ENCODE measurements at regions not wholly inside any gene's neighbourhood (a gene's known extent, or its start where the extent isn't known, plus 50 kb on each side); places are given as distances from the start of the nearest gene placed in this dataset.
A peak's percentile ranks its signal among the peaks of the same experiment; 100 is the strongest.

DNA sequence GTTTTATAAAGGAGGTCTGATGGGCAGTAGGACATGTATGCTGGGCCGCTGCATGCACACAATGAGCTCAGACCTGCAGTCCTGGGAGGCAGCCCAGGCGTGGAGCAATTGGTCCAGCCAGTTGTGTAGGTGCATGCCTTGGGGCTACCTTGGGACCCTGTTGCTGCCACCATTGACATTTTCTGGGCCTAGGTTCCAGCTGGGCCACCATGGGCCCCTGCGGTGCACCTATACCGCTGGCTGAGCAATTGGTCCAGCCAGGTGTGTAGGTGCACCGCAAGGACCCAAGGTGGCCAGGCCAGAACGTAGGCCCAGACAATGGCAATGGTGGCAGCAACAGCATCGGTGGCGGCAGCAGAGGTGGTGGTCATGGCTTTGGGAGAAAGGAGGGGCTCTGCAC lies 143.9 kb downstream of the PXDC1 start:
- H3K9ac ChIP-seq (ENCODE audit: low read depth, low read length), result no peak overlapping the region
- H3K4me2 ChIP-seq (ENCODE audit: low read length), result no peak overlapping the region
- H3K4me1 ChIP-seq (ENCODE audit: control insufficient read depth, insufficient read depth, low read length), result peaks cover 14% of the 10 kb centered on the region
- peaks cover 7% of the 10 kb centered on the region for H3K27me3 ChIP-seq (ENCODE audit: control insufficient read depth, insufficient read depth, low read length)
- no peak overlapping the region for H3K4me3 ChIP-seq (ENCODE audit: low read length)
- no peaks in the 10 kb centered on the region for H3K9me3 ChIP-seq (replicated peaks; ENCODE audit: low read length)
- no peaks in the 10 kb centered on the region for H3K36me3 ChIP-seq (ENCODE audit: insufficient read depth, low read length)

DNA sequence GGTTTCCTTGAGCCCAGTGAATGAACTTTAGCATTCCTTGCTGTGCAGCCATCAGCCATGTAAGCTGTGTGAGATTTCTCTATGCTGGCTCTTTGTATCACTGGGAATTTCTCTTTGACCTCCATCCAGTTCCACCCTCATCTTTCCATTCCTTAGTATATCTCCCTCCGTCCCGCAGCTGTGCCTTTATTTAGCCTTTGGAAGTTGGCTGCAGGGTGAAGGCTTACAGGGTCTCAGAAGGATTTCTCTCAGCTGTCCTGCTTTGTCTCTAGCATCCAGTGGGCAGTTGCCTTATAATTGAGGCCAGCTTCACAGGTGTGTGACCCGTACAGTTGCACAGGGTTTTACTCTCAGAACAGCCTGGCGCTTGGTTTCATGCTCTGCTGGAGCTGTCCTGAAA lies 144.3 kb downstream of the PXDC1 start:
- H3K36me3 ChIP-seq (ENCODE audit: insufficient read depth, low read length), result no peaks in the 10 kb centered on the region
- H3K9me3 ChIP-seq (replicated peaks; ENCODE audit: low read length), result peaks cover 4% of the 10 kb centered on the region
- H3K4me1 ChIP-seq (ENCODE audit: control insufficient read depth, insufficient read depth, low read length), result peaks cover 10% of the 10 kb centered on the region
- H3K9ac ChIP-seq (ENCODE audit: low read depth, low read length), result no peak overlapping the region
- H3K27me3 ChIP-seq (ENCODE audit: control insufficient read depth, insufficient read depth, low read length), result peaks cover 7% of the 10 kb centered on the region
- H3K4me2 ChIP-seq (ENCODE audit: low read length), result no peak overlapping the region
- H3K4me3 ChIP-seq (ENCODE audit: low read length), result no peak overlapping the region

DNA sequence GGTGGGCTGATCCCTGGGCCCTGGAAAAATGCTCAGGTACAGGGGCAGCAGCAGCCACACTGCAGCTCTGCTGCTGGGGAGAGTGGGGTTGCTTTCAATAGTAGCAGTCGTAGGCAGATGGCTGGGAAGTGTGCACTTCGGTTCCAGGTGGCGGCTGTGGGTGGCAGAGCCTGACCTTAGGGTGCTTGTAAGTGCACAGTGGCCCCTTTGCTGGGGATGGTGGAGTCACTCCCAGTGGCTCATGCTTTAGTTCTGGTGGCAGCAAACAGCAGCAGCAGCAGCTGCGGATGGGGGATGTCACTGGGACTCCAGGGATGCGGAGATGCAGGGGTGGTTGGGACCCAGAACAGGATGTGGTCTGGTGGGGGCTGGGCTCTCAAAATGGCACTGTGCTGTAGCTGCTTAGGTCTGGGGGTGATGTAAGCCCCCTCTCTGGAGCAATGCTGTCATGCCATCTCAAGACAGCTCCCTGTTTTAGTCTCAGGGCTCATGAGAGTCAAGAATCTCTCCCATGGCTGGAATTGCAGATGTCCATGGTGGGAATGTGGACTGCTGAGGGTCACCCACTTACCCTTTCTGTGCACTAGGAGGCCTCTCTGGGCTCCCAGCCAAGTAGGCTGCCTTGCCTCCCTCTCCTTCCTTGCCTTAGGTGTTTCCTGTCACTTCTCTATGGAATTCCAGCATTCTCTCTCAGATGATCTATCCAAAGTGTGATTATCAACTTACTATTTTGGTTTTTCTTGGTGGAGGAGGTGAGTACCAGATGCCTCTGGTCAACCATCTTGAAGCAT lies 146.7 kb upstream of the SLC22A23 start:
- H3K9ac ChIP-seq (ENCODE audit: low read depth, low read length), result no peak overlapping the region

DNA sequence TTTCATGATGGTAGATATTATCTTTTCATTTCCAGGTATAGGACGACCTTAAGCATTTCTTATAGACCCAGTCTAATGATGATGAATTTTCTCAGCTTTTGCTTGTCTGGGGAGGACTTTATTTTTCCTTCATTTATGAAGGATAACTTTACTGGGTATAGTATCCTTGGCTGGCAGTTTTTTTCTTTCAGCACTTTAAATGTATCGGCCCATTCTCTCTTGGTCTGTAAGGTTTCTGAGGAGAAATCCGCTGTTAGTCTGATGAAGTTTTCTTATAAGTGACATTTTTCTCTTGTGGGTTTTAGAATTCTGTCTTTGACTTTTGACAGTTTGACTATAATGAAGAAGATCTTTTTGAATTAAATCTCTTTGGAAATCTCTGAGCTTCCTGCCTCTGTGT lies 144.7 kb upstream of the SLC22A23 start:
- Histone ChIP-seq H3K36me3 (ENCODE audit: insufficient read depth, low read length) (no peaks in the 10 kb centered on the region), H3K4me3 (ENCODE audit: low read length) (no peak overlapping the region), H3K9ac (ENCODE audit: low read depth, low read length) (no peak overlapping the region), H3K9me3 (replicated peaks; ENCODE audit: low read length) (peaks cover 4% of the 10 kb centered on the region), H3K4me1 (ENCODE audit: control insufficient read depth, insufficient read depth, low read length) (no peaks in the 10 kb centered on the region), H3K4me2 (ENCODE audit: low read length) (no peak overlapping the region), H3K27me3 (ENCODE audit: control insufficient read depth, insufficient read depth, low read length) (peaks cover 8% of the 10 kb centered on the region)

More for the DNA sequence above, 146.7 kb upstream of the SLC22A23 start:
- H3K36me3 ChIP-seq (ENCODE audit: insufficient read depth, low read length), result no peaks in the 10 kb centered on the region
- no peaks in the 10 kb centered on the region for H3K4me1 ChIP-seq (ENCODE audit: control insufficient read depth, insufficient read depth, low read length)
- no peak overlapping the region for H3K4me3 ChIP-seq (ENCODE audit: low read length)
- no peak overlapping the region for H3K4me2 ChIP-seq (ENCODE audit: low read length)
- peaks cover 5% of the 10 kb centered on the region for H3K27me3 ChIP-seq (ENCODE audit: control insufficient read depth, insufficient read depth, low read length)
- H3K9me3 ChIP-seq (replicated peaks; ENCODE audit: low read length), result peaks cover 4% of the 10 kb centered on the region

DNA sequence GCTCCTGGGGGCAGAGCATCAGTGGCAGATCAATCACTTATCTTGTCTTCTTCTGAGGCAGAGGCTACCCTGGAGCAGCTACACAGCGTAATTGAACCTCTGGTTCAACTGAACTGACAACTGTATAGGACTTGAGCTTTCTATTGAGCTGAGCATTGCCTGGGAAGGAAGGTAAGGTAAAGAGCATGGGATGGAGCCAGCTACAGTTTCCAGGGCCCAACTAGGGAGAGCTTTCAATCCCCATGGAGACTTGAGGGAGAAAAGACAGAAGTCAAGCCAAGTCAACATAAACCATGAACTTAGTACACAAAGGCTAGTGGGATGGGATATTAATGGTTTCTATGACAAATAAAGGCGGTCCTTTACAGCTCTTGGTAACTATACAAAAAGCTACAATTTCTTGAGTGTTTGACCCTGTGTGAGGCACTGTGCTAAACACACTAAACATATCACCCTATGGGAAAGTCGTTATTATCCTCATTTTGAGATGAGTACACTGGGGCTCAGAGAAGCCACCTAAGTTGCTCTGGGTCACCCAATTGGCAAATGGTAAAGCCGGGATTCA lies 140.7 kb upstream of the SLC22A23 start:
- H3K4me1 ChIP-seq (ENCODE audit: control insufficient read depth, insufficient read depth, low read length), result peaks cover 8% of the 10 kb centered on the region
- H3K36me3 ChIP-seq (ENCODE audit: insufficient read depth, low read length), result no peaks in the 10 kb centered on the region
- H3K9me3 ChIP-seq (replicated peaks; ENCODE audit: low read length), result peaks cover 4% of the 10 kb centered on the region
- H3K4me2 ChIP-seq (ENCODE audit: low read length), result no peak overlapping the region
- H3K4me3 ChIP-seq (ENCODE audit: low read length), result no peak overlapping the region
- peaks cover 3% of the 10 kb centered on the region for H3K27me3 ChIP-seq (ENCODE audit: control insufficient read depth, insufficient read depth, low read length)
- H3K9ac ChIP-seq (ENCODE audit: low read depth, low read length), result no peak overlapping the region

DNA sequence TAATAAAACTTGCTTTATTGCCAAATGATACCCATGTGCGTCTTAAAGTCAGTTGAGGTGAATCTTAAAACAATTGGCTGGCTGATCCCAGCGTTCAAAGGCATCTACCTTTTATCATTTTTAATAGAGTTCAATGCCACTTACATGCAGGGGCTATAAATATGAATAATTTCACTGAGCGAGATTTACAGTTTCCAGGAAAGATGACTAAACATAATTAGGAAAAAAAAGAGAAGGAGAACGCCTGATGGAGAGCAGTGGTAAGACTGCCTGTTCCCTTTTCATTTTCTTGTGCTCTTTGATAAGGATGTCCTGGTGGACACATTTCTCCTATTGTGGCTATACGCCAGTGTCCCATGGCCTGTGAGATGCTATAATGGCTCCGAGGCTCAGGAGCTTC lies 139.9 kb upstream of the SLC22A23 start:
- H3K4me3 ChIP-seq (ENCODE audit: low read length), result no peak overlapping the region
- H3K36me3 ChIP-seq (ENCODE audit: insufficient read depth, low read length), result no peaks in the 10 kb centered on the region
- no peak overlapping the region for H3K4me2 ChIP-seq (ENCODE audit: low read length)
- peaks cover 3% of the 10 kb centered on the region for H3K27me3 ChIP-seq (ENCODE audit: control insufficient read depth, insufficient read depth, low read length)
- no peaks in the 10 kb centered on the region for H3K9me3 ChIP-seq (replicated peaks; ENCODE audit: low read length)
- H3K9ac ChIP-seq (ENCODE audit: low read depth, low read length), result no peak overlapping the region
- H3K4me1 ChIP-seq (ENCODE audit: control insufficient read depth, insufficient read depth, low read length), result peaks cover 14% of the 10 kb centered on the region

DNA sequence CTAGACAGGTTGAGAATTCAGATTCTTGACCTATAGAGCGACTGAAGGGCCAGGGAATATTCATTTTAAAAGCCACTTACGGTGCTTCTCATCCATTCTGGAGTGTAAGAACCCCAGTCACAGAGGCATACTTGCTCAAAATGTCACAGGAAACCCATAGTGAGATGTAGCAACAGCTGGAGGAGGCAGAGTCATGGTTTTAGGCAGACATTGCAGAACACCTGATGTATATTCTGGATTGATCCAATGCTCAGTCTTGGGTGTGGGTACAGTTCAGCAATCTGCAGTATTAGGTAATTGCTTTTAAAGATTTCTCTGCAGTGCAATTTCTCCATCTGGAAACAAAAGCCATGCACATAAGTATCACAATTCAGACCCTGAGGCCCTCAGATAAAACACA lies 137.4 kb upstream of the SLC22A23 start:
- H3K9ac ChIP-seq (ENCODE audit: low read depth, low read length), result no peak overlapping the region
- no peaks in the 10 kb centered on the region for H3K9me3 ChIP-seq (replicated peaks; ENCODE audit: low read length)
- no peak overlapping the region for H3K4me2 ChIP-seq (ENCODE audit: low read length)
- no peak overlapping the region for H3K4me3 ChIP-seq (ENCODE audit: low read length)
- peaks cover 3% of the 10 kb centered on the region for H3K27me3 ChIP-seq (ENCODE audit: control insufficient read depth, insufficient read depth, low read length)
- peaks cover 20% of the 10 kb centered on the region for H3K4me1 ChIP-seq (ENCODE audit: control insufficient read depth, insufficient read depth, low read length)
- no peaks in the 10 kb centered on the region for H3K36me3 ChIP-seq (ENCODE audit: insufficient read depth, low read length)

DNA sequence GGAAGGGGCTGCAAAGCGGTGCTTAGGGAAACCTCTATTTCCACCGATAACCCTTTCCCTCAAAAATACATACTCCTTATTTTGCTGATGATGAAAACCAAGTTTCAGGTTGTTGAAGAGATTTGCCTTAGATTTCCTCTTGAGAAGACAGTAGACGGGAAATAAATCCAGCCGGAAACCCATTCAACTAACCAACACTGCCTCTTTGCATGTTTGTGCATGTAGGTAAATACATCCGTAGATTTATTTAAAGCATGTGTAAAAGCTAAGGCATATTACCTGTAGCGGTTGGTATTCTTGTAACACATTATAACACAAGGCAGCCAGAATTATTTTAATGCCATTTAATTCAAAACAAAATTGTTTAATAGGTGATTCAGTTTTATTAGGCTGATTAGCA lies 136.3 kb upstream of the SLC22A23 start:
- Histone ChIP-seq H3K27me3 (ENCODE audit: control insufficient read depth, insufficient read depth, low read length) (peaks cover 3% of the 10 kb centered on the region), H3K4me1 (ENCODE audit: control insufficient read depth, insufficient read depth, low read length) (peaks cover 20% of the 10 kb centered on the region), H3K4me2 (ENCODE audit: low read length) (no peak overlapping the region), H3K9me3 (replicated peaks; ENCODE audit: low read length) (no peaks in the 10 kb centered on the region), H3K36me3 (ENCODE audit: insufficient read depth, low read length) (no peaks in the 10 kb centered on the region), H3K9ac (ENCODE audit: low read depth, low read length) (no peak overlapping the region), H3K4me3 (ENCODE audit: low read length) (no peak overlapping the region)

DNA sequence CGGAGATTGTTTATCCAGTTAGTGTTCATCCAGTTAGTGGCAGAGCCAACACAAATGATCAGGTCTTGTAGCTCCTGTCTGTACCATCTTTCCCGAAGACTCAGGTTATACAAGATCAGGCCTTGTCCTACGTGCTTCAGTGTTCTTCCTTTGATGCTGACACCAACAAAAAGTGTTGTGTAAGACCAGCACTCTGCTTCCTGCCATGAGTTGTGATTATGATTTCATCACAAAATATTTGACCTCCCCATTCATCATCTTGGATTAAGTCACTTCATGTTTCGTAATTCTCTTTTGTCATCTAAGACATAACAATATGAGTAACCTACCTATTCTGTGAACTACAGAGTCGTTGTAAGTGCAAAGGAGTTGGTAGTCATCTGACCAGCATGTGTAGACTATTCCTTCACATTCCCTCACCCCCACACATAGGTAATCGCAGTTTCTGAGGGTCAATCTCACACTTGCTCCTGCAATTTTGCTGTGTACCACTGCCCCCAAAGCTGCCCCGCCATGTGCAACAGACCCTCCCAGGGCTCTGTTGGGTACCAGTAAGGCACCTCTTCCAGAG lies 135.6 kb upstream of the SLC22A23 start:
- no peaks in the 10 kb centered on the region for H3K9me3 ChIP-seq (replicated peaks; ENCODE audit: low read length)
- no peaks in the 10 kb centered on the region for H3K36me3 ChIP-seq (ENCODE audit: insufficient read depth, low read length)
- no peaks in the 10 kb centered on the region for H3K27me3 ChIP-seq (ENCODE audit: control insufficient read depth, insufficient read depth, low read length)
- H3K4me1 ChIP-seq (ENCODE audit: control insufficient read depth, insufficient read depth, low read length), result peaks cover 20% of the 10 kb centered on the region
- H3K9ac ChIP-seq (ENCODE audit: low read depth, low read length), result peak overlapping the region; percentile 27
- H3K4me2 ChIP-seq (ENCODE audit: low read length), result peak overlapping the region; percentile 7
- no peak overlapping the region for H3K4me3 ChIP-seq (ENCODE audit: low read length)

DNA sequence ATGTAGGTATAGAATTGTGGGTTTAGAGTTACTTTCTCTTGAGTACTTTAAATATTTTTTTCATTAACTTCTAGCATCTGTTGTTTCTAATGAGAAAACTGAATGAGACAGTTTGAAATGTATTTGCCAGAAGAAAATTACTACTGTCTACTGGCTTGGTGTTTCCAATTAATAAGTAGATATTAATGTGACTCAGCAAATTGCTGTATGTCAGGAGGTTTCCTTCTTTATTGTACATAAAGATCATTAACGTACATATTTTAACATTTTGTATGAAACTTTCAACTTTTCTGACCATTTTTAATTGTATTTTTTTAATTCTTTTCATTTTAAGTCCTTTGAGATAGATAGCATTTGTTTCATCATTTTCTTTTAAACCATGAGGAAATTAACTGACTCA lies 135.1 kb upstream of the SLC22A23 start:
- peaks cover 20% of the 10 kb centered on the region for H3K4me1 ChIP-seq (ENCODE audit: control insufficient read depth, insufficient read depth, low read length)
- H3K36me3 ChIP-seq (ENCODE audit: insufficient read depth, low read length), result no peaks in the 10 kb centered on the region
- H3K9me3 ChIP-seq (replicated peaks; ENCODE audit: low read length), result no peaks in the 10 kb centered on the region
- H3K27me3 ChIP-seq (ENCODE audit: control insufficient read depth, insufficient read depth, low read length), result no peaks in the 10 kb centered on the region
- H3K4me3 ChIP-seq (ENCODE audit: low read length), result no peak overlapping the region
- peak overlapping the region; percentile 27 for H3K9ac ChIP-seq (ENCODE audit: low read depth, low read length)
- H3K4me2 ChIP-seq (ENCODE audit: low read length), result no peak overlapping the region

DNA sequence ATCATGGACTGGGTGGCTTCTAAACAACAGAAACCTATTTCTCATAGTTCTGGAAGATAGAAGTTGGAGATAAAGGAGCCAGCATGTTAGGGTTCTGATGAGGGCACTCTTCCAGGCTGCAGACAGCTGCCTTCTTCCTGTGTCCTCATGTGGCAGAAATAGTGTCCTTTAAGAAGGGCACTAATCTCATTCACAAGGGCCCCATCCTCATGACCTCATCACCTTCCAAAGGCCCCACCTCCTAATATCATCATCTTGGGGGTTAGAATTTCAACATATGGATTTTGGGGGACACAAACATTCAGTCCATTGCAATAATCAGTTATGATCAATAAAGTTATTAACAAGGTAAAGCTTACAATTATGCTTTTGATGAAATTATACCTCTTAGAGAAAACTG lies 130.8 kb upstream of the SLC22A23 start:
- Histone ChIP-seq H3K27me3 (ENCODE audit: control insufficient read depth, insufficient read depth, low read length) (no peaks in the 10 kb centered on the region), H3K4me2 (ENCODE audit: low read length) (no peak overlapping the region), H3K4me3 (ENCODE audit: low read length) (no peak overlapping the region), H3K9ac (ENCODE audit: low read depth, low read length) (no peak overlapping the region), H3K4me1 (ENCODE audit: control insufficient read depth, insufficient read depth, low read length) (peaks cover 29% of the 10 kb centered on the region), H3K9me3 (replicated peaks; ENCODE audit: low read length) (no peaks in the 10 kb centered on the region), H3K36me3 (ENCODE audit: insufficient read depth, low read length) (no peaks in the 10 kb centered on the region)
